ENCODE measurements at regions not wholly inside any gene's neighbourhood (a gene's known extent, or its start where the extent isn't known, plus 50 kb on each side); places are given as distances from the start of the nearest gene placed in this dataset.

- no peak for DNase-seq (ENCODE audit: low read depth)
Observed at GRCh38 chr3:106703524-106703923, 673.7 kb upstream of the CCDC54 start.

- DNase-seq (ENCODE audit: low read depth): no peak
Observed at GRCh38 chr3:106707347-106707746, 669.9 kb upstream of the CCDC54 start.

- no peak for DNase-seq (ENCODE audit: low read depth)
Observed at GRCh38 chr3:106710596-106710995, 666.6 kb upstream of the CCDC54 start.

GRCh38 chr3:106711650-106712049 lies 665.6 kb upstream of the CCDC54 start:
- peak; percentile 17 for DNase-seq (ENCODE audit: low read depth)

GRCh38 chr3:106714400-106714799 lies 662.8 kb upstream of the CCDC54 start:
- DNase-seq (ENCODE audit: low read depth): no peak

GRCh38 chr3:106715286-106715685 lies 662.0 kb upstream of the CCDC54 start:
- DNase-seq (ENCODE audit: low read depth): no peak

GRCh38 chr3:106717178-106717780 lies 660.0 kb upstream of the CCDC54 start:
- DNase-seq (ENCODE audit: low read depth): no peak

GRCh38 chr3:106719077-106719476 lies 658.2 kb upstream of the CCDC54 start:
- no peak for DNase-seq (ENCODE audit: low read depth)

GRCh38 chr3:106719583-106719982 lies 657.7 kb upstream of the CCDC54 start:
- DNase-seq (ENCODE audit: low read depth): no peak

GRCh38 chr3:106720510-106720909 lies 656.7 kb upstream of the CCDC54 start:
- DNase-seq (ENCODE audit: low read depth): no peak

- DNase-seq (ENCODE audit: low read depth): peak; percentile 30
Observed at GRCh38 chr3:106725566-106725965, 651.7 kb upstream of the CCDC54 start.

GRCh38 chr3:106728315-106729098 lies 648.7 kb upstream of the CCDC54 start:
- DNase-seq (ENCODE audit: low read depth): peak; percentile 90

GRCh38 chr3:106729481-106729880 lies 647.8 kb upstream of the CCDC54 start:
- DNase-seq (ENCODE audit: low read depth): no peak

GRCh38 chr3:106731230-106731629 lies 646.0 kb upstream of the CCDC54 start:
- DNase-seq (ENCODE audit: low read depth): no peak

- no peak for DNase-seq (ENCODE audit: low read depth)
Observed at GRCh38 chr3:106734712-106735111, 642.5 kb upstream of the CCDC54 start.

- DNase-seq (ENCODE audit: low read depth): no peak
Observed at GRCh38 chr3:106737265-106737664, 640.0 kb upstream of the CCDC54 start.

GRCh38 chr3:106740116-106740515 lies 637.1 kb upstream of the CCDC54 start:
- no peak for DNase-seq (ENCODE audit: low read depth)

- peak; percentile 79 for DNase-seq (ENCODE audit: low read depth)
Observed at GRCh38 chr3:106745344-106746168, 631.7 kb upstream of the CCDC54 start.

- DNase-seq (ENCODE audit: low read depth): no peak
Observed at GRCh38 chr3:106746286-106746685, 631.0 kb upstream of the CCDC54 start.

- DNase-seq (ENCODE audit: low read depth): no peak
Observed at GRCh38 chr3:106748472-106749262, 628.6 kb upstream of the CCDC54 start.

GRCh38 chr3:106750092-106750491 lies 627.1 kb upstream of the CCDC54 start:
- no peak for DNase-seq (ENCODE audit: low read depth)

- no peak for DNase-seq (ENCODE audit: low read depth)
Observed at GRCh38 chr3:106755336-106755735, 621.9 kb upstream of the CCDC54 start.
